Chondrocyte (in vitro differentiated cells): ENCODE measurements at regions not wholly inside any gene's neighbourhood (a gene's known extent, or its start where the extent isn't known, plus 50 kb on each side); places are given as distances from the start of the nearest gene placed in this dataset.

Experiments used
- DNase-seq: peaks from one replicate; pipeline ENCODE4 v3.0.0; 2021; ENCODE audit warnings: mixed read lengths, low spot score
- H3K27ac Mint-ChIP-seq: one replicate; pipeline ENCODE4 v1.8.0; 2021; ENCODE audit warnings: mild to moderate bottlenecking, moderate library complexity, mixed read lengths; ENCODE audit not compliant: unreplicated experiment
- H3K27me3 Mint-ChIP-seq: 2 replicates; pipeline ENCODE4 v1.8.0; 2021; ENCODE audit warnings: low read depth, mixed read lengths
- H3K36me3 Mint-ChIP-seq: 2 replicates; pipeline ENCODE4 v1.8.0; 2021; ENCODE audit warnings: low read depth, mixed read lengths
- H3K4me1 Mint-ChIP-seq: 2 replicates; pipeline ENCODE4 v1.8.0; 2021; ENCODE audit warnings: low read depth, mild to moderate bottlenecking, mixed read lengths
- H3K4me3 Mint-ChIP-seq: one replicate; pipeline ENCODE4 v1.8.0; 2021; ENCODE audit warnings: mild to moderate bottlenecking, moderate library complexity, mixed read lengths; ENCODE audit not compliant: unreplicated experiment
- H3K9me3 Mint-ChIP-seq: 2 replicates; pipeline ENCODE4 v1.8.0; 2021; ENCODE audit warnings: low read depth, mixed read lengths
- CTCF ChIP-seq: fragments of 200-600 bp; sonication (generic); IDR thresholded peaks from 2 replicates; pipeline ENCODE4 v1.5.0; 2021; ENCODE audit warnings: antibody characterized with exemption, mild to moderate bottlenecking, moderate library complexity

- H3K4me1 Mint-ChIP-seq: peaks cover 3% of the 10 kb centered on the region
- H3K9me3 Mint-ChIP-seq: peaks cover 12% of the 10 kb centered on the region
- no peak overlapping the region for H3K27ac Mint-ChIP-seq
- no peak overlapping the region for H3K4me3 Mint-ChIP-seq
- DNase-seq: no peak
- no peaks in the 10 kb centered on the region for H3K36me3 Mint-ChIP-seq
- peaks cover 5% of the 10 kb centered on the region for H3K27me3 Mint-ChIP-seq
- peak; percentile 99 for TF ChIP-seq CTCF
Observed at GRCh38 chr7:145036604-145037405, 201.0 kb upstream of the TPK1 start.

- H3K4me3 Mint-ChIP-seq: no peak overlapping the region
- no peaks in the 10 kb centered on the region for H3K36me3 Mint-ChIP-seq
- peaks cover 12% of the 10 kb centered on the region for H3K9me3 Mint-ChIP-seq
- no peak overlapping the region for H3K27ac Mint-ChIP-seq
- no peak for TF ChIP-seq CTCF
- H3K4me1 Mint-ChIP-seq: no peaks in the 10 kb centered on the region
- peaks cover 1% of the 10 kb centered on the region for H3K27me3 Mint-ChIP-seq
- no peak for DNase-seq
Observed at GRCh38 chr7:145031162-145031561, 195.3 kb upstream of the TPK1 start.

GRCh38 chr7:145030754-145031153, 194.9 kb upstream of the TPK1 start:
- peaks cover 1% of the 10 kb centered on the region for H3K27me3 Mint-ChIP-seq

GRCh38 chr7:145020454-145020853, 184.6 kb upstream of the TPK1 start:
- Mint-ChIP-seq H3K27me3 (peaks cover 4% of the 10 kb centered on the region), H3K4me1 (no peaks in the 10 kb centered on the region)

More at GRCh38 chr7:145030754-145031153, 194.9 kb upstream of the TPK1 start:
- Mint-ChIP-seq H3K4me3 (no peak overlapping the region), H3K9me3 (peaks cover 12% of the 10 kb centered on the region), H3K4me1 (no peaks in the 10 kb centered on the region), H3K27ac (no peak overlapping the region), H3K36me3 (no peaks in the 10 kb centered on the region)
- no peak for TF ChIP-seq CTCF
- no peak for DNase-seq

GRCh38 chr7:145016068-145016467, 180.2 kb upstream of the TPK1 start:
- Mint-ChIP-seq H3K36me3 (no peaks in the 10 kb centered on the region), H3K9me3 (no peaks in the 10 kb centered on the region), H3K27me3 (no peaks in the 10 kb centered on the region), H3K27ac (no peak overlapping the region), H3K4me3 (no peak overlapping the region), H3K4me1 (no peaks in the 10 kb centered on the region)
- no peak for DNase-seq
- TF ChIP-seq CTCF: peak; percentile 16

More at GRCh38 chr7:145020454-145020853, 184.6 kb upstream of the TPK1 start:
- no peak for DNase-seq
- Mint-ChIP-seq H3K4me3 (no peak overlapping the region), H3K27ac (no peak overlapping the region), H3K9me3 (no peaks in the 10 kb centered on the region), H3K36me3 (no peaks in the 10 kb centered on the region)
- TF ChIP-seq CTCF: no peak
